T follicular helper cell (primary cell): ENCODE measurements at regions not wholly inside any gene's neighbourhood (a gene's known extent, or its start where the extent isn't known, plus 50 kb on each side); places are given as distances from the start of the nearest gene placed in this dataset.
"Not testable (repeated sequence)": the region's sequence is repeated elsewhere in the genome, so short reads cannot be mapped to it uniquely, and the experiment has no call there.

Experiments
- DNase-seq: peaks from one replicate; pipeline ENCODE4 v3.0.0-alpha.2; 2020; ENCODE audit warnings: low read depth

- no peak for DNase-seq
Observed at GRCh38 chr7:149565096-149565382, 67.4 kb upstream of the ZNF746 start.

GRCh38 chr7:149564340-149565095, 66.9 kb upstream of the ZNF746 start:
- DNase-seq: no peak

GRCh38 chr7:149562602-149563001, 65.0 kb upstream of the ZNF746 start:
- no peak for DNase-seq

- no peak for DNase-seq
Observed at GRCh38 chr7:149561072-149561471, 63.5 kb upstream of the ZNF746 start.

- DNase-seq: no peak
Observed at GRCh38 chr7:149559711-149560110, 62.1 kb upstream of the ZNF746 start.

GRCh38 chr7:149558149-149558861, 60.7 kb upstream of the ZNF746 start:
- DNase-seq: no peak

GRCh38 chr7:149556525-149556924, 58.9 kb upstream of the ZNF746 start:
- not testable (repeated sequence) for DNase-seq

- DNase-seq: not testable (repeated sequence)
Observed at GRCh38 chr7:149554821-149555220, 57.2 kb upstream of the ZNF746 start.

- not testable (repeated sequence) for DNase-seq
Observed at GRCh38 chr7:149553991-149554390, 56.4 kb upstream of the ZNF746 start.

GRCh38 chr7:149552799-149553198, 55.2 kb upstream of the ZNF746 start:
- DNase-seq: no peak
